SU-DHL-6 (cell line): ENCODE measurements at regions not wholly inside any gene's neighbourhood (a gene's known extent, or its start where the extent isn't known, plus 50 kb on each side); places are given as distances from the start of the nearest gene placed in this dataset.

ENCODE experiments used
- H2AFZ ChIP-seq: fragments of 200-600 bp; sonication (generic); 2 replicates; pipeline ENCODE4 v1.6.1; 2014; ENCODE audit warnings: low read depth, mild to moderate bottlenecking, moderate library complexity, mixed read lengths, antibody characterized with exemption, low read length; ENCODE audit not compliant: severe bottlenecking
- H3F3A ChIP-seq: fragments of 200-600 bp; shearing (Covaris generic); 2 replicates; pipeline ENCODE4 v1.6.0; 2016; ENCODE audit warnings: antibody characterized with exemption, mild to moderate bottlenecking; ENCODE audit not compliant: insufficient read depth
- H3K27ac ChIP-seq: fragments of 200-600 bp; sonication (generic); 2 replicates; pipeline ENCODE4 v1.5.1; 2016; ENCODE audit warnings: low read depth, mild to moderate bottlenecking, low read length, moderate library complexity, mixed read lengths
- H3K27me3 ChIP-seq: fragments of 200-600 bp; sonication (generic), shearing (Covaris generic); 2 replicates; pipeline ENCODE4 v1.6.0; 2014; ENCODE audit warnings: mild to moderate bottlenecking, low read length
- H3K36me3 ChIP-seq: fragments of 200-600 bp; sonication (generic); 2 replicates; pipeline ENCODE4 v1.6.1; 2014; ENCODE audit warnings: mild to moderate bottlenecking, low read length, mixed read lengths
- H3K4me2 ChIP-seq: fragments of 300-600, 200-600 bp; shearing (Covaris generic), sonication (generic); 2 replicates; pipeline ENCODE4 v1.6.0; 2014; ENCODE audit warnings: low read length, low read depth, mild to moderate bottlenecking; ENCODE audit not compliant: poor library complexity, severe bottlenecking
- H3K4me3 ChIP-seq: fragments of 200-600 bp; sonication (generic); 2 replicates; pipeline ENCODE4 v1.5.1; 2014; ENCODE audit warnings: antibody characterized with exemption, low read length, mild to moderate bottlenecking, mixed read lengths; ENCODE audit not compliant: insufficient read depth, poor library complexity, severe bottlenecking
- H3K79me2 ChIP-seq: fragments of 200-600 bp; sonication (generic); 2 replicates; pipeline ENCODE4 v1.6.1; 2014; ENCODE audit warnings: mild to moderate bottlenecking, low read length, moderate library complexity; ENCODE audit not compliant: insufficient read depth
- H3K9ac ChIP-seq: fragments of 200-600 bp; sonication (generic); 2 replicates; pipeline ENCODE4 v1.7.0; 2014; ENCODE audit warnings: mild to moderate bottlenecking, low read length
- H3K9me2 ChIP-seq: fragments of 200-600 bp; sonication (generic); replicated peaks from 2 replicates; pipeline ENCODE4 v1.6.1; 2014; ENCODE audit warnings: low read length; ENCODE audit not compliant: insufficient read depth
- H3K9me3 ChIP-seq: fragments of 200-600 bp; sonication (generic); 2 replicates; pipeline ENCODE4 v1.6.1; 2014; ENCODE audit warnings: low read length, mixed read lengths; ENCODE audit not compliant: insufficient read depth
- H4K20me1 ChIP-seq: fragments of 200-600 bp; sonication (generic); 2 replicates; pipeline ENCODE4 v1.6.1; 2014; ENCODE audit warnings: low read depth, mild to moderate bottlenecking, antibody characterized with exemption, low read length, moderate library complexity, mixed read lengths
- CTCF ChIP-seq: fragments of 200-600 bp; sonication (generic); IDR thresholded peaks from one replicate; pipeline ENCODE4 v1.5.1; 2017; ENCODE audit warnings: antibody characterized with exemption, mild to moderate bottlenecking, low read length, moderate library complexity; ENCODE audit not compliant: insufficient read depth, poor library complexity, severe bottlenecking
- EZH2phosphoT487 ChIP-seq: fragments of 200-600 bp; sonication (generic), shearing (Covaris generic); conservative IDR thresholded peaks from 2 replicates; pipeline ENCODE4 v1.6.1; 2018; ENCODE audit warnings: mild to moderate bottlenecking, antibody characterized with exemption, low read length, moderate library complexity, mixed read lengths

- TF ChIP-seq CTCF (no peak), EZH2phosphoT487 (no peak)
- Histone ChIP-seq H3K9me3 (no peaks in the 10 kb centered on the region), H2AFZ (peak overlapping the region; percentile 34), H3K4me2 (no peak overlapping the region), H3K36me3 (no peaks in the 10 kb centered on the region), H3K9me2 (no peaks in the 10 kb centered on the region), H3K27ac (no peak overlapping the region), H3K27me3 (no peaks in the 10 kb centered on the region), H3K79me2 (no peaks in the 10 kb centered on the region), H4K20me1 (no peaks in the 10 kb centered on the region), H3K4me3 (no peak overlapping the region), H3K9ac (no peak overlapping the region), H3F3A (no peaks in the 10 kb centered on the region)
These were observed 548.5 kb upstream of the GRAMD2B start for GRCh38 chr5:125874717-125875116.

GRCh38 chr5:125877248-125877647 lies 546.0 kb upstream of the GRAMD2B start:
- Histone ChIP-seq H3F3A (no peaks in the 10 kb centered on the region), H3K4me2 (no peak overlapping the region), H3K27ac (no peak overlapping the region), H3K9me2 (no peaks in the 10 kb centered on the region), H3K36me3 (no peaks in the 10 kb centered on the region), H3K4me3 (no peak overlapping the region), H3K79me2 (no peaks in the 10 kb centered on the region), H2AFZ (no peak overlapping the region), H3K9ac (no peak overlapping the region), H3K9me3 (no peaks in the 10 kb centered on the region), H3K27me3 (no peaks in the 10 kb centered on the region), H4K20me1 (no peaks in the 10 kb centered on the region)
- TF ChIP-seq EZH2phosphoT487: no peak
- no peak for TF ChIP-seq CTCF

- Histone ChIP-seq H3K9ac (no peak overlapping the region), H3K27ac (no peak overlapping the region), H3F3A (no peaks in the 10 kb centered on the region), H2AFZ (no peak overlapping the region), H3K4me2 (no peak overlapping the region), H3K4me3 (no peak overlapping the region), H3K9me2 (no peaks in the 10 kb centered on the region), H3K27me3 (no peaks in the 10 kb centered on the region), H4K20me1 (no peaks in the 10 kb centered on the region), H3K79me2 (no peaks in the 10 kb centered on the region), H3K36me3 (no peaks in the 10 kb centered on the region), H3K9me3 (no peaks in the 10 kb centered on the region)
- no peak for TF ChIP-seq EZH2phosphoT487
- no peak for TF ChIP-seq CTCF
These were observed 541.1 kb upstream of the GRAMD2B start for GRCh38 chr5:125882061-125882460.

- TF ChIP-seq CTCF (no peak), EZH2phosphoT487 (no peak)
- Histone ChIP-seq H2AFZ (no peak overlapping the region), H3K27me3 (no peaks in the 10 kb centered on the region), H3K9me3 (no peaks in the 10 kb centered on the region), H3K36me3 (no peaks in the 10 kb centered on the region), H3F3A (no peaks in the 10 kb centered on the region), H4K20me1 (no peaks in the 10 kb centered on the region), H3K79me2 (no peaks in the 10 kb centered on the region), H3K4me2 (no peak overlapping the region), H3K9ac (no peak overlapping the region), H3K4me3 (no peak overlapping the region), H3K9me2 (no peaks in the 10 kb centered on the region), H3K27ac (no peak overlapping the region)
These were observed 540.0 kb upstream of the GRAMD2B start for GRCh38 chr5:125883223-125883622.
